GM23338 (cell line): ENCODE measurements at regions not wholly inside any gene's neighbourhood (a gene's known extent, or its start where the extent isn't known, plus 50 kb on each side); places are given as distances from the start of the nearest gene placed in this dataset.

Experiments
- ATAC-seq: fragments of 200-7000 bp; cut with Tn5 transposase; 3 replicates; pipeline ENCODE4 v1.9.1; 2020
- DNase-seq: peaks from one replicate; pipeline ENCODE4 v3.0.0-alpha.2; 2015; ENCODE audit warnings: low spot score
- H2AFZ ChIP-seq: fragments of 200-600 bp; sonication (generic); 2 replicates; pipeline ENCODE4 v1.8.0; 2016; ENCODE audit warnings: antibody characterized with exemption, mild to moderate bottlenecking, moderate library complexity
- H3F3A ChIP-seq: fragments of 200-600 bp; sonication (generic); replicated peaks from 2 replicates; pipeline ENCODE4 v1.8.0; 2017; ENCODE audit warnings: antibody characterized with exemption, mixed run types, low read depth
- H3K27ac ChIP-seq: fragments of 200-600 bp; sonication (generic); 2 replicates; pipeline ENCODE4 v1.6.1; 2016; ENCODE audit warnings: low read depth
- H3K27me3 ChIP-seq: fragments of 200-600 bp; sonication (generic); 2 replicates; pipeline ENCODE4 v1.8.0; 2016; ENCODE audit warnings: mild to moderate bottlenecking, mixed run types, moderate library complexity; ENCODE audit not compliant: insufficient read depth
- H3K36me3 ChIP-seq: fragments of 200-600 bp; sonication (generic); 2 replicates; pipeline ENCODE4 v1.8.0; 2016; ENCODE audit warnings: mild to moderate bottlenecking; ENCODE audit not compliant: insufficient read depth
- H3K4me1 ChIP-seq: fragments of 200-600 bp; sonication (generic); 2 replicates; pipeline ENCODE4 v1.8.0; 2016; ENCODE audit warnings: mild to moderate bottlenecking, moderate library complexity; ENCODE audit not compliant: insufficient read depth
- H3K4me2 ChIP-seq: fragments of 200-600 bp; sonication (generic); 2 replicates; pipeline ENCODE4 v1.7.1; 2017; ENCODE audit warnings: mixed run types
- H3K4me3 ChIP-seq: fragments of 200-600 bp; sonication (generic); 2 replicates; pipeline ENCODE4 v1.6.1; 2016; ENCODE audit warnings: mixed run types
- H3K79me2 ChIP-seq: fragments of 200-600 bp; sonication (generic); replicated peaks from 2 replicates; pipeline ENCODE4 v1.8.0; 2017; ENCODE audit warnings: mild to moderate bottlenecking; ENCODE audit not compliant: insufficient read depth
- H3K9me2 ChIP-seq: fragments of 200-600 bp; sonication (generic); 2 replicates; pipeline ENCODE4 v1.8.0; 2017; ENCODE audit not compliant: insufficient read depth
- H4K20me1 ChIP-seq: fragments of 200-600 bp; sonication (generic); replicated peaks from 2 replicates; pipeline ENCODE4 v1.8.0; 2017; ENCODE audit warnings: mild to moderate bottlenecking; ENCODE audit not compliant: insufficient read depth
- H3K27ac Mint-ChIP-seq: 2 replicates; pipeline ENCODE4 v1.8.0; 2020; ENCODE audit warnings: inconsistent platforms, mild to moderate bottlenecking, moderate library complexity, mixed read lengths
- H3K27me3 Mint-ChIP-seq: 3 replicates; pipeline ENCODE4 v1.8.0; 2022; ENCODE audit warnings: low read depth, mild to moderate bottlenecking, moderate library complexity, mixed read lengths, inconsistent platforms; ENCODE audit not compliant: insufficient read depth, poor library complexity
- H3K36me3 Mint-ChIP-seq: 3 replicates; pipeline ENCODE4 v1.8.0; 2021; ENCODE audit warnings: low read depth, mild to moderate bottlenecking, inconsistent platforms, moderate library complexity, mixed read lengths
- H3K4me1 Mint-ChIP-seq: 3 replicates; pipeline ENCODE4 v1.8.0; 2020; ENCODE audit warnings: mild to moderate bottlenecking, inconsistent platforms, mixed read lengths
- H3K4me3 Mint-ChIP-seq: 3 replicates; pipeline ENCODE4 v1.8.0; 2021; ENCODE audit warnings: moderate library complexity, mild to moderate bottlenecking, inconsistent platforms, mixed read lengths
- H3K9me3 Mint-ChIP-seq: 3 replicates; pipeline ENCODE4 v1.8.0; 2020; ENCODE audit warnings: moderate library complexity, mild to moderate bottlenecking, inconsistent platforms, mixed read lengths
- CREB1 ChIP-seq: fragments of 250-450 bp; sonication (Bioruptor Pico); IDR thresholded peaks from 2 replicates; pipeline ENCODE4 v1.5.0; 2020; ENCODE audit warnings: low read depth, mild to moderate bottlenecking, moderate library complexity
- EZH2 ChIP-seq: fragments of 200-600 bp; sonication (generic); IDR thresholded peaks from one replicate; pipeline ENCODE4 v1.8.0; 2017; ENCODE audit warnings: antibody characterized with exemption, mild to moderate bottlenecking, low read depth; ENCODE audit not compliant: unreplicated experiment
- EZH2phosphoT487 ChIP-seq: fragments of 200-600 bp; sonication (generic); IDR thresholded peaks from one replicate; pipeline ENCODE4 v1.8.1; 2018; ENCODE audit warnings: antibody characterized with exemption; ENCODE audit not compliant: unreplicated experiment
- JUNB ChIP-seq: IDR thresholded peaks from one replicate; pipeline ENCODE4 v1.6.1; 2016; ENCODE audit warnings: antibody characterized with exemption; ENCODE audit not compliant: unreplicated experiment
- POLR2AphosphoS5 ChIP-seq: IDR thresholded peaks from 2 replicates; pipeline ENCODE4 v1.6.1; 2016; ENCODE audit warnings: antibody characterized with exemption, low read depth
- STAT1 ChIP-seq: IDR thresholded peaks from one replicate; pipeline ENCODE4 v1.6.1; 2016; ENCODE audit warnings: antibody characterized with exemption; ENCODE audit not compliant: unreplicated experiment
- ZNF331 ChIP-seq: fragments of 250-450 bp; sonication (Bioruptor Pico); IDR thresholded peaks from 2 replicates; pipeline ENCODE4 v1.5.0; 2020; ENCODE audit warnings: low read depth, mild to moderate bottlenecking, moderate library complexity
- ZNF462 ChIP-seq: fragments of 250-450 bp; sonication (Bioruptor Pico); IDR thresholded peaks from 2 replicates; pipeline ENCODE4 v1.5.0; 2020; ENCODE audit warnings: mild to moderate bottlenecking, moderate library complexity
- TF ChIP-seq, protein P1 (sequence below): IDR thresholded peaks from one replicate; pipeline ENCODE4 v1.6.1; 2018; ENCODE audit warnings: antibody characterized with exemption; ENCODE audit not compliant: unreplicated experiment
- TF ChIP-seq, protein P2 (sequence below), 2 experiments: fragments of 200-600 bp in 1 of 2; sonication (generic) in 1 of 2; conservative IDR thresholded peaks; 2 replicates each; pipeline versions ENCODE4 v1.5.1 to v1.6.1; 2016 to 2017; ENCODE audit warnings: antibody characterized with exemption in 2 of 2, low read depth in 2 of 2, mild to moderate bottlenecking in 2 of 2, moderate library complexity in 1 of 2

DNA sequence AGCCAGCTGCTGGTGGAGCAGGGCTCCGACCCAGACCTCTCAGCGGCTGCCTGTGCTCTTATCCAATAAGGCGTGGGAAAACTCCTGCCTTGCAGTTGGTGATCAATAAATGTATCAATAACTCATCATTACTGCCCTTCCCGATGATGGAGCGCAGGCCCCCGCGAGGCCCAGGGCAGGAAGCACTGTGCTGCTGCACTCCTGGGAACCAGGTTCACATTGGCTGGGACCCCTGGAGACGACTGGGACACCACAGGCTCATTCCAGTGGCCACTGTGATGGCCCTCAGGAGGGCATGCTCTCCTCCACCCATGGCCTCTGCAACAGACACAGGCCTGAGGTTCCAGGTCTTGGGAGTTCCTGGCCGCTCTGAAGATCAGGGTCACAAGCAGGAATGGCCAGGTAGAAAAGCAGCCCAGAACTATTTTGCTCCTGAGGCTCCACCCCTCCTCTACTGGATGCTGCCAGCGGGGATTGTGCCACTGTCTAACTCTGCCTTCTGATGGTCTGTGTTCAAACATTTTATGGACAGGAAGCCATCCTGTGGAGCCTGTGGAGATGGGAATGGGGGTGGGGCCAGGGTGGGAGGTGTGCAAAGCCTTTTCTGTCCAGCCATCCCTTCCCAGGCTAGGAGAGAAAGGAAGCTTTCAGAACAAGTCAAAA is 287.4 kb upstream of the ZMIZ1 start (continued):
- TF ChIP-seq ZNF462: no peak

GRCh38 chr10:78781991-78782390 is 286.8 kb upstream of the ZMIZ1 start:
- Histone ChIP-seq H3K36me3 (no peaks in the 10 kb centered on the region), H4K20me1 (no peaks in the 10 kb centered on the region), H2AFZ (no peak overlapping the region), H3F3A (no peaks in the 10 kb centered on the region), H3K9me2 (no peaks in the 10 kb centered on the region), H3K4me3 (no peak overlapping the region), H3K27me3 (no peaks in the 10 kb centered on the region), H3K79me2 (no peaks in the 10 kb centered on the region), H3K4me2 (no peak overlapping the region), H3K27ac (no peak overlapping the region), H3K4me1 (no peaks in the 10 kb centered on the region)
- Mint-ChIP-seq H3K4me3 (no peak overlapping the region), H3K9me3 (no peaks in the 10 kb centered on the region; the same call in 2 of the 3 replicates), H3K36me3 (0 out of 3 replicates have a peak, but pooled peaks cover 4% of the 10 kb centered on the region), H3K27me3 (peaks cover 2% of the 10 kb centered on the region), H3K4me1 (peaks cover 7% of the 10 kb centered on the region), H3K27ac (no peak overlapping the region)
- ATAC-seq: no peak
- DNase-seq: no peak
- TF ChIP-seq, protein P1, sequence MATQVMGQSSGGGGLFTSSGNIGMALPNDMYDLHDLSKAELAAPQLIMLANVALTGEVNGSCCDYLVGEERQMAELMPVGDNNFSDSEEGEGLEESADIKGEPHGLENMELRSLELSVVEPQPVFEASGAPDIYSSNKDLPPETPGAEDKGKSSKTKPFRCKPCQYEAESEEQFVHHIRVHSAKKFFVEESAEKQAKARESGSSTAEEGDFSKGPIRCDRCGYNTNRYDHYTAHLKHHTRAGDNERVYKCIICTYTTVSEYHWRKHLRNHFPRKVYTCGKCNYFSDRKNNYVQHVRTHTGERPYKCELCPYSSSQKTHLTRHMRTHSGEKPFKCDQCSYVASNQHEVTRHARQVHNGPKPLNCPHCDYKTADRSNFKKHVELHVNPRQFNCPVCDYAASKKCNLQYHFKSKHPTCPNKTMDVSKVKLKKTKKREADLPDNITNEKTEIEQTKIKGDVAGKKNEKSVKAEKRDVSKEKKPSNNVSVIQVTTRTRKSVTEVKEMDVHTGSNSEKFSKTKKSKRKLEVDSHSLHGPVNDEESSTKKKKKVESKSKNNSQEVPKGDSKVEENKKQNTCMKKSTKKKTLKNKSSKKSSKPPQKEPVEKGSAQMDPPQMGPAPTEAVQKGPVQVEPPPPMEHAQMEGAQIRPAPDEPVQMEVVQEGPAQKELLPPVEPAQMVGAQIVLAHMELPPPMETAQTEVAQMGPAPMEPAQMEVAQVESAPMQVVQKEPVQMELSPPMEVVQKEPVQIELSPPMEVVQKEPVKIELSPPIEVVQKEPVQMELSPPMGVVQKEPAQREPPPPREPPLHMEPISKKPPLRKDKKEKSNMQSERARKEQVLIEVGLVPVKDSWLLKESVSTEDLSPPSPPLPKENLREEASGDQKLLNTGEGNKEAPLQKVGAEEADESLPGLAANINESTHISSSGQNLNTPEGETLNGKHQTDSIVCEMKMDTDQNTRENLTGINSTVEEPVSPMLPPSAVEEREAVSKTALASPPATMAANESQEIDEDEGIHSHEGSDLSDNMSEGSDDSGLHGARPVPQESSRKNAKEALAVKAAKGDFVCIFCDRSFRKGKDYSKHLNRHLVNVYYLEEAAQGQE: no peak
- TF ChIP-seq JUNB: no peak
- TF ChIP-seq STAT1: no peak
- TF ChIP-seq, protein P2, sequence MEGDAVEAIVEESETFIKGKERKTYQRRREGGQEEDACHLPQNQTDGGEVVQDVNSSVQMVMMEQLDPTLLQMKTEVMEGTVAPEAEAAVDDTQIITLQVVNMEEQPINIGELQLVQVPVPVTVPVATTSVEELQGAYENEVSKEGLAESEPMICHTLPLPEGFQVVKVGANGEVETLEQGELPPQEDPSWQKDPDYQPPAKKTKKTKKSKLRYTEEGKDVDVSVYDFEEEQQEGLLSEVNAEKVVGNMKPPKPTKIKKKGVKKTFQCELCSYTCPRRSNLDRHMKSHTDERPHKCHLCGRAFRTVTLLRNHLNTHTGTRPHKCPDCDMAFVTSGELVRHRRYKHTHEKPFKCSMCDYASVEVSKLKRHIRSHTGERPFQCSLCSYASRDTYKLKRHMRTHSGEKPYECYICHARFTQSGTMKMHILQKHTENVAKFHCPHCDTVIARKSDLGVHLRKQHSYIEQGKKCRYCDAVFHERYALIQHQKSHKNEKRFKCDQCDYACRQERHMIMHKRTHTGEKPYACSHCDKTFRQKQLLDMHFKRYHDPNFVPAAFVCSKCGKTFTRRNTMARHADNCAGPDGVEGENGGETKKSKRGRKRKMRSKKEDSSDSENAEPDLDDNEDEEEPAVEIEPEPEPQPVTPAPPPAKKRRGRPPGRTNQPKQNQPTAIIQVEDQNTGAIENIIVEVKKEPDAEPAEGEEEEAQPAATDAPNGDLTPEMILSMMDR (conservative IDR thresholded peaks at IDR 0.05; ENCODE audit: low read depth in 2 of 2): no peak
- no peak for TF ChIP-seq EZH2phosphoT487
- TF ChIP-seq ZNF331 (CRISPR knock-in tag): no peak
- TF ChIP-seq EZH2: no peak
- no peak for TF ChIP-seq CREB1 (CRISPR knock-in tag)
- no peak for TF ChIP-seq POLR2AphosphoS5
